HL-60 (cell line): ENCODE measurements at regions not wholly inside any gene's neighbourhood (a gene's known extent, or its start where the extent isn't known, plus 50 kb on each side); places are given as distances from the start of the nearest gene placed in this dataset.

Experiments used
- DNase-seq, 2 experiments: peaks; one replicate each; pipeline ENCODE4 v3.0.0-alpha.2; 2010 to 2020; ENCODE audit warnings: low read depth in 1 of 2, low spot score in 1 of 2
- H3K27ac ChIP-seq: fragments of 250-450 bp; sonication (Bioruptor Pico); replicated peaks from 2 replicates; pipeline ENCODE4 v1.5.1; 2020; ENCODE audit warnings: mild to moderate bottlenecking, moderate library complexity
- H3K27me3 ChIP-seq: fragments of 250-450 bp; sonication (Bioruptor Pico); 2 replicates; pipeline ENCODE4 v1.5.1; 2021; ENCODE audit warnings: mild to moderate bottlenecking, moderate library complexity; ENCODE audit not compliant: insufficient read depth, poor library complexity, severe bottlenecking
- H3K4me3 ChIP-seq: replicated peaks from 2 replicates; pipeline ENCODE4 v1.5.1; 2011; ENCODE audit warnings: mild to moderate bottlenecking, control low read depth, low read length; ENCODE audit not compliant: insufficient read depth
- GABPA ChIP-seq: IDR thresholded peaks from 2 replicates; pipeline ENCODE4 v1.6.1; 2012; ENCODE audit warnings: low read depth
- POLR2AphosphoS5 ChIP-seq: IDR thresholded peaks from 2 replicates; pipeline ENCODE4 v1.6.1; 2012; ENCODE audit warnings: low read depth
- SPI1 ChIP-seq: IDR thresholded peaks from 2 replicates; pipeline ENCODE4 v1.6.1; 2012; ENCODE audit warnings: low read depth, mild to moderate bottlenecking, borderline replicate concordance
- TF ChIP-seq, protein P1 (sequence below): IDR thresholded peaks from one replicate; pipeline ENCODE4 v1.5.1; 2011; ENCODE audit warnings: low read length, control low read depth, inconsistent platforms; ENCODE audit not compliant: insufficient read depth
- TF ChIP-seq, protein P2 (sequence below): IDR thresholded peaks from 2 replicates; pipeline ENCODE4 v1.6.1; 2012; ENCODE audit warnings: low read depth; ENCODE audit not compliant: insufficient replicate concordance

DNA sequence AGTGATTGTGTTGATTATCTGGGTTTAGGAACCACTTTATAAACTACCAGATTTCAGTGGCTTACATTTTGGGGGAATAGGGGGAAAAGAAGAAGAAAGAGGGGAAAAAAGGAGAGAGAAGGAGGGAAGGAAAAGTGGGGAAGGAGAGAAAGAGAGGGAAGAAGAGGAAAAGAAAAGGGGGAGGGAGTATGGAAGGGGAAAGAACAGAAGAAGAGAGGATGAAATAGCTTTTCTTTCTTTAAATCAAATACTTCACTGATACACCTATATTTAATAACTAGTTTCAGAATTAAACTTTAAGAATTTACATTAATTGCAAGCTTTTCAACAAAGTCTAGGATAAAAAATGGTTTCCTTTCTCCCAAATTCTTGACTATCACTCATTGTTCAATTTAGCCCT is 289.6 kb downstream of the SDHAF3 start:
- Histone ChIP-seq H3K27ac (no peak overlapping the region), H3K27me3 (peaks cover 2% of the 10 kb centered on the region), H3K4me3 (no peak overlapping the region)
- no peak for DNase-seq
- TF ChIP-seq SPI1 (no peak), POLR2AphosphoS5 (no peak), GABPA (no peak)
- TF ChIP-seq, protein P1, sequence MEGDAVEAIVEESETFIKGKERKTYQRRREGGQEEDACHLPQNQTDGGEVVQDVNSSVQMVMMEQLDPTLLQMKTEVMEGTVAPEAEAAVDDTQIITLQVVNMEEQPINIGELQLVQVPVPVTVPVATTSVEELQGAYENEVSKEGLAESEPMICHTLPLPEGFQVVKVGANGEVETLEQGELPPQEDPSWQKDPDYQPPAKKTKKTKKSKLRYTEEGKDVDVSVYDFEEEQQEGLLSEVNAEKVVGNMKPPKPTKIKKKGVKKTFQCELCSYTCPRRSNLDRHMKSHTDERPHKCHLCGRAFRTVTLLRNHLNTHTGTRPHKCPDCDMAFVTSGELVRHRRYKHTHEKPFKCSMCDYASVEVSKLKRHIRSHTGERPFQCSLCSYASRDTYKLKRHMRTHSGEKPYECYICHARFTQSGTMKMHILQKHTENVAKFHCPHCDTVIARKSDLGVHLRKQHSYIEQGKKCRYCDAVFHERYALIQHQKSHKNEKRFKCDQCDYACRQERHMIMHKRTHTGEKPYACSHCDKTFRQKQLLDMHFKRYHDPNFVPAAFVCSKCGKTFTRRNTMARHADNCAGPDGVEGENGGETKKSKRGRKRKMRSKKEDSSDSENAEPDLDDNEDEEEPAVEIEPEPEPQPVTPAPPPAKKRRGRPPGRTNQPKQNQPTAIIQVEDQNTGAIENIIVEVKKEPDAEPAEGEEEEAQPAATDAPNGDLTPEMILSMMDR, result no peak
- TF ChIP-seq, protein P2, sequence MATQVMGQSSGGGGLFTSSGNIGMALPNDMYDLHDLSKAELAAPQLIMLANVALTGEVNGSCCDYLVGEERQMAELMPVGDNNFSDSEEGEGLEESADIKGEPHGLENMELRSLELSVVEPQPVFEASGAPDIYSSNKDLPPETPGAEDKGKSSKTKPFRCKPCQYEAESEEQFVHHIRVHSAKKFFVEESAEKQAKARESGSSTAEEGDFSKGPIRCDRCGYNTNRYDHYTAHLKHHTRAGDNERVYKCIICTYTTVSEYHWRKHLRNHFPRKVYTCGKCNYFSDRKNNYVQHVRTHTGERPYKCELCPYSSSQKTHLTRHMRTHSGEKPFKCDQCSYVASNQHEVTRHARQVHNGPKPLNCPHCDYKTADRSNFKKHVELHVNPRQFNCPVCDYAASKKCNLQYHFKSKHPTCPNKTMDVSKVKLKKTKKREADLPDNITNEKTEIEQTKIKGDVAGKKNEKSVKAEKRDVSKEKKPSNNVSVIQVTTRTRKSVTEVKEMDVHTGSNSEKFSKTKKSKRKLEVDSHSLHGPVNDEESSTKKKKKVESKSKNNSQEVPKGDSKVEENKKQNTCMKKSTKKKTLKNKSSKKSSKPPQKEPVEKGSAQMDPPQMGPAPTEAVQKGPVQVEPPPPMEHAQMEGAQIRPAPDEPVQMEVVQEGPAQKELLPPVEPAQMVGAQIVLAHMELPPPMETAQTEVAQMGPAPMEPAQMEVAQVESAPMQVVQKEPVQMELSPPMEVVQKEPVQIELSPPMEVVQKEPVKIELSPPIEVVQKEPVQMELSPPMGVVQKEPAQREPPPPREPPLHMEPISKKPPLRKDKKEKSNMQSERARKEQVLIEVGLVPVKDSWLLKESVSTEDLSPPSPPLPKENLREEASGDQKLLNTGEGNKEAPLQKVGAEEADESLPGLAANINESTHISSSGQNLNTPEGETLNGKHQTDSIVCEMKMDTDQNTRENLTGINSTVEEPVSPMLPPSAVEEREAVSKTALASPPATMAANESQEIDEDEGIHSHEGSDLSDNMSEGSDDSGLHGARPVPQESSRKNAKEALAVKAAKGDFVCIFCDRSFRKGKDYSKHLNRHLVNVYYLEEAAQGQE, result no peak

DNA sequence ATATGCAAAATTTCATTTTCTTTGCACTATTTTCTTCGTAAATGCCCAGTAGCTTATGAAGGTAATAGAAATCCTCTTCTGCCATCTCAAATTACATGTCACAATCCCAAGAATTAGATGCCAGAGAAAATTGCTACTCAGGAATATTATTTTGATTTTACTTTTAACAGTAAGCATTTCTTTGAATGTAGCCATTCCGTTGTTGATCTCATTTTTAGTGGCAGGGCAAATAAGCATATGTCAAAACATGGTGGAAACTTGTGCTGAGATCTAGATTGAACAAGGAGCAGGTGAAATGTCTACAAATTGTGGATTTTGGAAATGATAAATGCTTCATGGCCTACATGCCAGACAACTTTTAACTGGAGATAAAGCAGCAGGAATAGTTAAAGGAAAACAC is 291.8 kb downstream of the SDHAF3 start:
- DNase-seq, result no peak

DNA sequence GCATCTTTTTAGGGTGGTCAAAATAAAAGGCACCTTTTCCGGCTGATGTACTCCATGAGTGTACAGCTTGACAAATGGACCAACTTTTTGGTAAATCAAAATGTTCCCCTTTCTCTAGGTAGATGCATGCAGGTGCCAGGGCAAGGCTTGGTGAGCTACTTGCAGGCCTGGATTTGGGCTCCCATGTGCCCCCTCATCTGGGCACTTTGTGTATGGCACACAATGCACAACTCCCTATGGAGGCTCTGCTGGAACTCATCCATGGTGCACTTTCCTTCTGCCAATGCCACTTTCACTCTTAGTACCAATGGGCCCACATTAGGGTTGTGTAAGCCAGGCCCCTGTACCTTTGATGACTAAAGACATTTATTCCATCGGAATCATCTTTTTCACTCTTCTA is 300.8 kb downstream of the SDHAF3 start:
- Histone ChIP-seq H3K4me3 (no peak overlapping the region), H3K27me3 (no peaks in the 10 kb centered on the region), H3K27ac (no peak overlapping the region)
- DNase-seq, result no peak
- no peak for TF ChIP-seq POLR2AphosphoS5
- TF ChIP-seq GABPA, result no peak
- no peak for TF ChIP-seq SPI1
- TF ChIP-seq, protein P2, result no peak
- TF ChIP-seq, protein P1, result no peak

More for the DNA sequence above, 291.8 kb downstream of the SDHAF3 start:
- TF ChIP-seq, protein P1, result no peak
- TF ChIP-seq, protein P2, result no peak
- TF ChIP-seq SPI1, result no peak
- no peak for TF ChIP-seq GABPA
- TF ChIP-seq POLR2AphosphoS5, result no peak
- Histone ChIP-seq H3K4me3 (no peak overlapping the region), H3K27ac (no peak overlapping the region), H3K27me3 (peaks cover 2% of the 10 kb centered on the region)
